Tibial nerve (tissue), 4 donors: ENCODE measurements at regions not wholly inside any gene's neighbourhood (a gene's known extent, or its start where the extent isn't known, plus 50 kb on each side); places are given as distances from the start of the nearest gene placed in this dataset.

Source experiments
- DNase-seq, 2 donors: peaks; one replicate each; pipeline ENCODE4 v3.0.0-alpha.2; 2019; ENCODE audit warnings: low spot score in 2 of 2
- H3K27ac ChIP-seq, 4 donors: fragments of 200-600 bp; sonication (generic) in 3 of 4; one replicate each; pipeline ENCODE4 v1.5.1; 2017 to 2019; ENCODE audit warnings: mild to moderate bottlenecking in 1 of 4
- H3K27me3 ChIP-seq, 2 donors: fragments of 200-600 bp; sonication (generic) in 1 of 2; one replicate each; pipeline versions ENCODE4 v1.5.1 to v1.6.0; 2017 to 2019
- H3K36me3 ChIP-seq, 3 donors: fragments of 200-600 bp; sonication (generic); one replicate each; pipeline ENCODE4 v1.5.1; 2018 to 2019
- H3K4me1 ChIP-seq, 4 donors: fragments of 200-600 bp; sonication (generic) in 3 of 4; one replicate each; pipeline ENCODE4 v1.5.1; 2017 to 2019
- H3K4me3 ChIP-seq, 4 donors: fragments of 200-600 bp; sonication (generic) in 3 of 4; one replicate each; pipeline ENCODE4 v1.5.1; 2017 to 2019; ENCODE audit warnings: mild to moderate bottlenecking in 1 of 4, moderate library complexity in 1 of 4
- H3K9me3 ChIP-seq, 4 donors: fragments of 200-600 bp; sonication (generic) in 3 of 4; one replicate each; pipeline ENCODE4 v1.5.1; 2017 to 2019
- EP300 ChIP-seq, 2 donors: sonication (generic); formaldehyde crosslinking; IDR thresholded peaks; one replicate each; pipeline ENCODE4 v1.6.1; 2017; ENCODE audit warnings: antibody characterized with exemption in 2 of 2, mild to moderate bottlenecking in 1 of 2
- POLR2A ChIP-seq, 2 donors: fragments of 450-650 bp; IDR thresholded peaks; one replicate each; pipeline ENCODE4 v1.6.1; 2017; ENCODE audit warnings: antibody characterized with exemption in 2 of 2, mild to moderate bottlenecking in 2 of 2, moderate library complexity in 2 of 2
- WGBS, 2 donors: methylation state at CpG; one replicate each; pipeline ENCODE4 v1.1.5; 2018; 5-methylcytosine and 5-hydroxymethylcytosine counted together
- TF ChIP-seq, protein P1 (sequence below), 5 experiments: fragments of 200-600 bp in 3 of 5; fragments of 450-650 bp in 2 of 5; sonication (generic) in 3 of 5; IDR thresholded peaks; one replicate each; pipeline ENCODE4 v1.5.1; 2016 to 2019; ENCODE audit warnings: antibody characterized with exemption in 5 of 5, mild to moderate bottlenecking in 3 of 5, moderate library complexity in 2 of 5

DNA sequence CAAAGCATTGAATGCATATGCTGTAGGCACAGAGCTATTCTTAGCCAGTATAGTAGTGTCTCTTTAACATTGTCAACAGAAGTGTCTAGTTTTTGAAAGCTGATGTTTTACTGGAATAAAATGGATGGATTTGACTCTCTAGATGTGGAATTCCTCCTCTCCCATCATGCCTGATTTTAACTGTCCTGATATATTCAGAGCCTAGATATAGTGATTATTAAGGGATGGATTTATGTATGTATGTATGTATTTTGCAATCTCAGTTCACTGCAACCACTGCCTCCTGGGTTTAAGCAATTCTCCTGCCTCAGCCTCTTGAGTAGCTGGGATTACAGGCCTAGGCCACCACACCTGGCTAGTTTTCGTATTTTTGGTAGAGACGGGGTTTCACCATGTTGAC, 144.8 kb upstream of the NAV3 start:
- Histone ChIP-seq H3K4me1 (peaks cover 0 to 6% (median 0%) of the 10 kb centered on the region in 4 donors), H3K9me3 (no peaks in the 10 kb centered on the region), H3K27ac (no peak overlapping the region), H3K27me3 (no peaks in the 10 kb centered on the region), H3K36me3 (no peaks in the 10 kb centered on the region), H3K4me3 (no peak overlapping the region)
- no peak for TF ChIP-seq EP300 (IDR thresholded peaks at IDR 0.05)
- no peak for TF ChIP-seq POLR2A (IDR thresholded peaks at IDR 0.05)
- DNase-seq = no peak
- WGBS, 2 donors = 90 to 95% methylated on average over 2 of the region's 2 CpGs

DNA sequence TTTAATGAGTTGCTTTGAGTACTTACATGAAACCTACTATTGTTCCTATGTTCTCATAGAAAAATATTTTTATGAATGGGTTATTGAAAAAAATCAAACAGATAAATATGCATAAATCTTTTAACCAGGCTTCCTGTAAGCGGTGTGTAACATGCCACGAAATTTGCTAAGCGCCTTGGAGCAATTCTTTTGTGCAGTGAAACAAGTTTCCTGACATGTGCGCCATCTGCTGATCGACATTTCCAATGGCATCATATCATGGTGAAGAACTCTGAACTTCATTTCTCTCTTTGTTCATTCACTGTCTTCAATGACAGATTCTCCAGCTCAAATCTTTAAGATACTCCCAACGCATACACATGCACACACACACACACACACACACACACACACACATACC, 145.6 kb upstream of the NAV3 start:
- TF ChIP-seq, protein P1, sequence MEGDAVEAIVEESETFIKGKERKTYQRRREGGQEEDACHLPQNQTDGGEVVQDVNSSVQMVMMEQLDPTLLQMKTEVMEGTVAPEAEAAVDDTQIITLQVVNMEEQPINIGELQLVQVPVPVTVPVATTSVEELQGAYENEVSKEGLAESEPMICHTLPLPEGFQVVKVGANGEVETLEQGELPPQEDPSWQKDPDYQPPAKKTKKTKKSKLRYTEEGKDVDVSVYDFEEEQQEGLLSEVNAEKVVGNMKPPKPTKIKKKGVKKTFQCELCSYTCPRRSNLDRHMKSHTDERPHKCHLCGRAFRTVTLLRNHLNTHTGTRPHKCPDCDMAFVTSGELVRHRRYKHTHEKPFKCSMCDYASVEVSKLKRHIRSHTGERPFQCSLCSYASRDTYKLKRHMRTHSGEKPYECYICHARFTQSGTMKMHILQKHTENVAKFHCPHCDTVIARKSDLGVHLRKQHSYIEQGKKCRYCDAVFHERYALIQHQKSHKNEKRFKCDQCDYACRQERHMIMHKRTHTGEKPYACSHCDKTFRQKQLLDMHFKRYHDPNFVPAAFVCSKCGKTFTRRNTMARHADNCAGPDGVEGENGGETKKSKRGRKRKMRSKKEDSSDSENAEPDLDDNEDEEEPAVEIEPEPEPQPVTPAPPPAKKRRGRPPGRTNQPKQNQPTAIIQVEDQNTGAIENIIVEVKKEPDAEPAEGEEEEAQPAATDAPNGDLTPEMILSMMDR (IDR thresholded peaks at IDR 0.05) = peak; percentile 40 to 61 (median 51)
- TF ChIP-seq POLR2A (IDR thresholded peaks at IDR 0.05) (no peak), EP300 (IDR thresholded peaks at IDR 0.05) (no peak)
- H3K4me3 ChIP-seq = no peak overlapping the region
- no peaks in the 10 kb centered on the region for H3K27me3 ChIP-seq
- no peaks in the 10 kb centered on the region for H3K9me3 ChIP-seq
- no peak overlapping the region for H3K27ac ChIP-seq
- peak; percentile 40 to 59 for DNase-seq
- H3K36me3 ChIP-seq = no peaks in the 10 kb centered on the region
- 6 to 7% methylated on average over 6 of the region's 6 CpGs for WGBS, 2 donors
- H3K4me1 ChIP-seq = peaks cover 0 to 6% (median 0%) of the 10 kb centered on the region in 4 donors

DNA sequence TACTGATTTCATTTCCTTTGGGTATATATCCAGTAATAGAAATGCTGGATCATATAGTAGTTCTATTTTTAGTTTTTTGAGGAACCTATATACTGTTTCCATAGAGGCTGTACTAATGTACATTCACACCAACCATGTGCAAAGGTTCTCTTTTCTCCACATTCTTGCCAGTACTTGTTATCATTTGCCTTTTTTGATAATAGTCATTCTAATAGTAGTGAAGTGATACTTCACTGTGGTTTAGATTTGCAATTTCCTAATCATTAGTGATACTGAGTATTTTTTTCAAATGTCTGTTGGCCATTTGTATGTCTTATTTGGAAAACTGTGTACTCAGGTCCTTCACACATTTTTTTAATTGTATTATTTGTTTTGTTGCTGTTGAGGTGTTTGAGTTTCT, 148.2 kb upstream of the NAV3 start:
- Histone ChIP-seq H3K36me3 (no peaks in the 10 kb centered on the region), H3K4me3 (no peak overlapping the region), H3K27ac (no peak overlapping the region), H3K9me3 (no peaks in the 10 kb centered on the region), H3K27me3 (no peaks in the 10 kb centered on the region), H3K4me1 (peaks cover 0 to 6% (median 0%) of the 10 kb centered on the region in 4 donors)
- no peak for DNase-seq
- TF ChIP-seq POLR2A (IDR thresholded peaks at IDR 0.05) (no peak), EP300 (IDR thresholded peaks at IDR 0.05) (no peak)
- TF ChIP-seq, protein P1 (IDR thresholded peaks at IDR 0.05) = no peak

DNA sequence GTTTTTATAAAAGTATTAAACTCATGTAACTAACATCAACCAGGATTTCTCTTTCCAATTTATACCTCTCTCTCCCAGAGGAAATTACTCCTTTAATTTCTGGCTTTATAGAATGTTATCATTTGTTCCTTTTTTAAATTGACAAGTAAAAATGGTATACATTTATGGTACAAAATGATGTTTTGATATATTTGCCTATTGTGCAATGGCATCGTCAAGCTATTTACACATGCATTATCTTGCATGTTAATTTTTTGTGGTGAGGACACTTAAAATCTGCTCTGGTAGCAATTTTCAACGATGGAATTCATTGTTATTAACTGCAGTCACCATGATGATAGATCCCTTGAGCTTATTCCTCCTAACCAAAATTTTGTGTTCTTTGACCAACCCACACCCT, 149.0 kb upstream of the NAV3 start:
- WGBS, 2 donors = 80 to 83% methylated on average over 2 of the region's 2 CpGs
- no peaks in the 10 kb centered on the region for H3K9me3 ChIP-seq
- no peak for DNase-seq

DNA sequence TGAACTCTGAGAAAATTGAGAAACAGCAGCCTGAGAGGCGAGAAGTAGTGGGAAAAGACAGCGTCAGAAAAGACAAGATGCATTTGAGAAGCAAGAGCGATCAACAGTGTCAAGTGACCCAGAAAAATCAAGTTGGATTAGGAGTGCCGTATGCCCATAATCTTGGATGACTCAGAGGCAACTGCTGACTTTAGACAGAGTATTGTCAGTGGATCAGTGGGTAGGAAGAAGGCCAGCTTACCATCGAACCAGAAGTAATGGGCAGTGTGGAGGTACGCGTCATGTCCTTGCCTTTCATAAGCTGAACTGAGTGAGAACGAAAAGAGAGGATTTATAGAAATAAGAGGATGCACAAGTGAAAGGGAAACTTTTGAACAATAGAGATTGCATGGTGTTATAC, 151.0 kb upstream of the NAV3 start:
- Histone ChIP-seq H3K36me3 (no peaks in the 10 kb centered on the region), H3K4me3 (no peak overlapping the region), H3K9me3 (no peaks in the 10 kb centered on the region), H3K4me1 (peaks cover 0 to under 1% (median 0%) of the 10 kb centered on the region in 4 donors), H3K27ac (no peak overlapping the region), H3K27me3 (no peaks in the 10 kb centered on the region)
- DNase-seq = no peak
- 91 to 94% methylated on average over 8 of the region's 8 CpGs for WGBS, 2 donors
- TF ChIP-seq, protein P1 (IDR thresholded peaks at IDR 0.05) = no peak
- no peak for TF ChIP-seq POLR2A (IDR thresholded peaks at IDR 0.05)
- no peak for TF ChIP-seq EP300 (IDR thresholded peaks at IDR 0.05)

More for the DNA sequence above, 149.0 kb upstream of the NAV3 start:
- TF ChIP-seq POLR2A (IDR thresholded peaks at IDR 0.05) = no peak
- H3K27me3 ChIP-seq = no peaks in the 10 kb centered on the region
- peaks cover 0 to 6% (median 0%) of the 10 kb centered on the region in 4 donors for H3K4me1 ChIP-seq
- no peak overlapping the region for H3K4me3 ChIP-seq
- no peaks in the 10 kb centered on the region for H3K36me3 ChIP-seq
- H3K27ac ChIP-seq = no peak overlapping the region

DNA sequence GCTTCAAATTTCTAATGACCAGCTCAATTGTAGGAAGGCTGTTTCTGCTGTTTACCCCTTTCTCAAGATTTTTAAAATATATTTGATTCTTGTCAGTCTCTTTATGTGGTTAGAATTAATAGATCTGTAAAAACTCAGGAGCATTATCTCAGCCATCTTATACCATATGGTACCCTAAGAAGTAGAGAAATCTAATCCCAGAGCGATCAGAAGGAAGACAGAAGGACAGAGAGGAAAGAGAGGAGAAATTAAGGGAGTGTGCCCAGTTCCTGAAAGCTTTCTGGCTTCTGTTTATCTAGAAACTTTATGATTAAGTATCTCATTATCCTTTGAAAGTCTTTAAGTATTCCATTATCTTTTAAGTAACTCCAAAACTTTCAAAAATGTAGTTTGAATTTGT, 152.1 kb upstream of the NAV3 start:
- H3K9me3 ChIP-seq = no peaks in the 10 kb centered on the region
- no peaks in the 10 kb centered on the region for H3K4me1 ChIP-seq
- WGBS, 2 donors = 75 to 76% methylated on average over 1 of the region's 1 CpG
- H3K27ac ChIP-seq = no peak overlapping the region
- DNase-seq = no peak
- H3K27me3 ChIP-seq = no peaks in the 10 kb centered on the region
- no peak overlapping the region for H3K4me3 ChIP-seq
- no peaks in the 10 kb centered on the region for H3K36me3 ChIP-seq
- TF ChIP-seq, protein P1 (IDR thresholded peaks at IDR 0.05) = no peak
- TF ChIP-seq EP300 (IDR thresholded peaks at IDR 0.05) = no peak
- TF ChIP-seq POLR2A (IDR thresholded peaks at IDR 0.05) = no peak
